Hepatocyte (in vitro differentiated cells): ENCODE measurements at regions not wholly inside any gene's neighbourhood (a gene's known extent, or its start where the extent isn't known, plus 50 kb on each side); places are given as distances from the start of the nearest gene placed in this dataset.

Experiments used
- EZH2 ChIP-seq: fragments of 200-600 bp; sonication (generic); IDR thresholded peaks from 2 replicates; pipeline ENCODE4 v1.6.1; 2016; ENCODE audit warnings: antibody characterized with exemption, mild to moderate bottlenecking, borderline replicate concordance
- TF ChIP-seq, protein P1 (sequence below): fragments of 200-600 bp; sonication (generic); IDR thresholded peaks from 2 replicates; pipeline ENCODE4 v1.5.1; 2016; ENCODE audit warnings: antibody characterized with exemption, mild to moderate bottlenecking; ENCODE audit not compliant: poor library complexity

GRCh38 chr6:47132724-47133123, 90.6 kb upstream of the ADGRF1 start:
- TF ChIP-seq, protein P1, sequence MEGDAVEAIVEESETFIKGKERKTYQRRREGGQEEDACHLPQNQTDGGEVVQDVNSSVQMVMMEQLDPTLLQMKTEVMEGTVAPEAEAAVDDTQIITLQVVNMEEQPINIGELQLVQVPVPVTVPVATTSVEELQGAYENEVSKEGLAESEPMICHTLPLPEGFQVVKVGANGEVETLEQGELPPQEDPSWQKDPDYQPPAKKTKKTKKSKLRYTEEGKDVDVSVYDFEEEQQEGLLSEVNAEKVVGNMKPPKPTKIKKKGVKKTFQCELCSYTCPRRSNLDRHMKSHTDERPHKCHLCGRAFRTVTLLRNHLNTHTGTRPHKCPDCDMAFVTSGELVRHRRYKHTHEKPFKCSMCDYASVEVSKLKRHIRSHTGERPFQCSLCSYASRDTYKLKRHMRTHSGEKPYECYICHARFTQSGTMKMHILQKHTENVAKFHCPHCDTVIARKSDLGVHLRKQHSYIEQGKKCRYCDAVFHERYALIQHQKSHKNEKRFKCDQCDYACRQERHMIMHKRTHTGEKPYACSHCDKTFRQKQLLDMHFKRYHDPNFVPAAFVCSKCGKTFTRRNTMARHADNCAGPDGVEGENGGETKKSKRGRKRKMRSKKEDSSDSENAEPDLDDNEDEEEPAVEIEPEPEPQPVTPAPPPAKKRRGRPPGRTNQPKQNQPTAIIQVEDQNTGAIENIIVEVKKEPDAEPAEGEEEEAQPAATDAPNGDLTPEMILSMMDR, result no peak
- TF ChIP-seq EZH2, result no peak
